Type B pancreatic cell (in vitro differentiated cells): ENCODE measurements at regions not wholly inside any gene's neighbourhood (a gene's known extent, or its start where the extent isn't known, plus 50 kb on each side); places are given as distances from the start of the nearest gene placed in this dataset.

Experiments used
- DNase-seq: peaks from one replicate; pipeline ENCODE4 v3.0.0; 2021; ENCODE audit warnings: mixed read lengths; ENCODE audit not compliant: unreplicated experiment; ENCODE audit errors: extremely low spot score
- H3K27ac Mint-ChIP-seq: 2 replicates; pipeline ENCODE4 v1.8.0; 2021; ENCODE audit warnings: mild to moderate bottlenecking, mixed read lengths
- H3K27me3 Mint-ChIP-seq: 2 replicates; pipeline ENCODE4 v1.8.0; 2021; ENCODE audit warnings: mixed read lengths
- H3K36me3 Mint-ChIP-seq: 2 replicates; pipeline ENCODE4 v1.8.0; 2021; ENCODE audit warnings: mixed read lengths
- H3K4me1 Mint-ChIP-seq: one replicate; pipeline ENCODE4 v1.8.0; 2021; ENCODE audit warnings: mixed read lengths; ENCODE audit not compliant: unreplicated experiment
- H3K4me3 Mint-ChIP-seq: 2 replicates; pipeline ENCODE4 v1.8.0; 2021; ENCODE audit warnings: mild to moderate bottlenecking, mixed read lengths
- H3K9me3 Mint-ChIP-seq: 2 replicates; pipeline ENCODE4 v1.8.0; 2021; ENCODE audit warnings: mixed read lengths
- TF ChIP-seq, protein P1 (sequence below): fragments of 200-600 bp; sonication (generic); conservative IDR thresholded peaks from 2 replicates; pipeline ENCODE4 v1.5.0; 2021; ENCODE audit warnings: antibody characterized with exemption, mild to moderate bottlenecking

DNA sequence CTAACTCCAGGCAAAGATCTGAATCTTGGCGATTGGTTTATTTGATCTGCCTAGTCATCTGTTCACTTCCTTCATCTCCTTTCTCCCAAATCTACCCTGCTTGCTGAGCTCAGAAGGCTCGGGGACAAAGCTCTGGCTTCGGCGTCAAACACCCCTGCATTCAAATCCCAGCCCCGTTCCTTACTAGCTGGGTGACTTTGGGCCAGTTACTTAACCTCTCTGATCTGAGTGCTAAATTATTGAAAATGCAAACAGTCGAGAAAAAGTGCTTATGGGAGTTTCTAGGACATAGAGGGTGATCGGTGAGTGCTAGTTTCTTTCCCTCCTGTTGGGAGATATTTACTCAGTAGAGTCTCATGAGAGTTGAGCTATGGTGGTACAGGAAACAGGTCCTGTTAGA lies 121.2 kb upstream of the RFLNA start:
- H3K27ac Mint-ChIP-seq, result no peak overlapping the region
- no peaks in the 10 kb centered on the region for H3K27me3 Mint-ChIP-seq
- no peak for DNase-seq
- H3K4me3 Mint-ChIP-seq, result no peak overlapping the region
- H3K9me3 Mint-ChIP-seq, result no peaks in the 10 kb centered on the region
- H3K4me1 Mint-ChIP-seq, result peaks cover 39% of the 10 kb centered on the region
- TF ChIP-seq, protein P1, sequence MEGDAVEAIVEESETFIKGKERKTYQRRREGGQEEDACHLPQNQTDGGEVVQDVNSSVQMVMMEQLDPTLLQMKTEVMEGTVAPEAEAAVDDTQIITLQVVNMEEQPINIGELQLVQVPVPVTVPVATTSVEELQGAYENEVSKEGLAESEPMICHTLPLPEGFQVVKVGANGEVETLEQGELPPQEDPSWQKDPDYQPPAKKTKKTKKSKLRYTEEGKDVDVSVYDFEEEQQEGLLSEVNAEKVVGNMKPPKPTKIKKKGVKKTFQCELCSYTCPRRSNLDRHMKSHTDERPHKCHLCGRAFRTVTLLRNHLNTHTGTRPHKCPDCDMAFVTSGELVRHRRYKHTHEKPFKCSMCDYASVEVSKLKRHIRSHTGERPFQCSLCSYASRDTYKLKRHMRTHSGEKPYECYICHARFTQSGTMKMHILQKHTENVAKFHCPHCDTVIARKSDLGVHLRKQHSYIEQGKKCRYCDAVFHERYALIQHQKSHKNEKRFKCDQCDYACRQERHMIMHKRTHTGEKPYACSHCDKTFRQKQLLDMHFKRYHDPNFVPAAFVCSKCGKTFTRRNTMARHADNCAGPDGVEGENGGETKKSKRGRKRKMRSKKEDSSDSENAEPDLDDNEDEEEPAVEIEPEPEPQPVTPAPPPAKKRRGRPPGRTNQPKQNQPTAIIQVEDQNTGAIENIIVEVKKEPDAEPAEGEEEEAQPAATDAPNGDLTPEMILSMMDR, result no peak
- H3K36me3 Mint-ChIP-seq, result no peaks in the 10 kb centered on the region

DNA sequence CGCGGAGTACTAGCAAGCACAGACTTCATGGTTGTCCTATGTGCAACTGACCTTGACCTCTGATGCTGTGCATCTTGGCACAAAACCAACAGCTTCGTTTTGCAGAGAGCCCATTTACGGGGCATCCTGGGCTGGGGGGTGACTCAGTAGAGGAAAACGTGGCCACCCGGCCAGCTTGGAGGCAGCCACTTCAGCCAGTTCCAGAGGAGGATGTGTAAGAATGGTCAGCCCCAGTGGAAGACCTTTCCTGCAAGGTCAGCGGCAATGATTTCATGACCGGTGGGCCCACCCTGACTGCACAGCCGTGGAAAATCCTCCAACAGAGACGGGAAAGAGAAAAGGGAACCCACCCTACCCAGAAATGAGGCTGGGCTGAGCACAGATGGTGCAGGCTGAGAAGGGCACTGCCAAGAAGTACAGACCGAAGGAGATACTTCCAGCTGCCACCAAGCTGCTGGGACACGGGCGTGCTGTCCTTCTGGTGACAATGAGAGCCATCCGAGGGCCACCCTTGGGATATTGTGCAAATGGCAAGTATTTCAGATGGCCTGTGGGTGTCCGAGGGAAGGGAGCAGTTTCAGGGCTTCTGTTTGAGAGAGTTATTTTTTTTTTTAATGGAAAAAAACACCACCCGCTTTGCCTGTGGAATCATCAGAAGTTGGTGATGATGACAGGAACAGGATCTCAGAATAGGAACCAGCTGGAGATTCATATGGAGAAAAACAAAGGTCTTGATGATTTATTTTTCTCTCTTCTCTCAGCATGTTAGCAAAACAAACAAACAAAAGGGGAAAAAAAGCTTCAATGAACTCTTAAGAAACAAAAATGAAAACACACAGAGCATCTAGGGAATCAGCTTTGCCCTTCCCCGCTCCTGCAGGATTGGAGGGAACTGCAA lies 120.2 kb upstream of the RFLNA start:
- Mint-ChIP-seq H3K4me1 (peaks cover 39% of the 10 kb centered on the region), H3K27ac (no peak overlapping the region), H3K36me3 (no peaks in the 10 kb centered on the region), H3K4me3 (no peak overlapping the region), H3K9me3 (no peaks in the 10 kb centered on the region), H3K27me3 (no peaks in the 10 kb centered on the region)
- TF ChIP-seq, protein P1, result no peak
- DNase-seq, result no peak

DNA sequence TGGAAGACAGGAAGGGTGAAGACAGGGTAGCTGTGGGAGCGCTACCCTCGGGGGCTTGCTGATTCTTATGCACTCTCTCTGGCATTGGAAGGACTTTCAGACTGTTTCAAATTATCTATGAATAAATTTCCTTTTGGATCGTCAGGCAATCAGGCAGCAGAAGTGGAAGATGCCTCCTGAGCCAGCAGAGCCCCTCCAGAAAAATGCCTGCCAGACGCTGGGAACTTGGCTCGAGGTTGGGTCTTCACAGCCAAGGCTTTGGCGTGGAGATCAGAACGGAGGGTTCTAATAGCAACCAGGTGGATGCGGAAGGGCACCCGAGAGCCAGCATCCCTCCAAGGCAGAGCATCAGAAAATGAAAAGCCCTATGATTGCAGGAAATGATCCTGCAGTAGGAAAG lies 119.2 kb upstream of the RFLNA start:
- TF ChIP-seq, protein P1, result no peak
- Mint-ChIP-seq H3K4me3 (no peak overlapping the region), H3K36me3 (peaks cover 3% of the 10 kb centered on the region), H3K27me3 (no peaks in the 10 kb centered on the region), H3K4me1 (peaks cover 41% of the 10 kb centered on the region), H3K27ac (peak overlapping the region; percentile 63), H3K9me3 (peaks cover 6% of the 10 kb centered on the region)
- DNase-seq, result no peak

DNA sequence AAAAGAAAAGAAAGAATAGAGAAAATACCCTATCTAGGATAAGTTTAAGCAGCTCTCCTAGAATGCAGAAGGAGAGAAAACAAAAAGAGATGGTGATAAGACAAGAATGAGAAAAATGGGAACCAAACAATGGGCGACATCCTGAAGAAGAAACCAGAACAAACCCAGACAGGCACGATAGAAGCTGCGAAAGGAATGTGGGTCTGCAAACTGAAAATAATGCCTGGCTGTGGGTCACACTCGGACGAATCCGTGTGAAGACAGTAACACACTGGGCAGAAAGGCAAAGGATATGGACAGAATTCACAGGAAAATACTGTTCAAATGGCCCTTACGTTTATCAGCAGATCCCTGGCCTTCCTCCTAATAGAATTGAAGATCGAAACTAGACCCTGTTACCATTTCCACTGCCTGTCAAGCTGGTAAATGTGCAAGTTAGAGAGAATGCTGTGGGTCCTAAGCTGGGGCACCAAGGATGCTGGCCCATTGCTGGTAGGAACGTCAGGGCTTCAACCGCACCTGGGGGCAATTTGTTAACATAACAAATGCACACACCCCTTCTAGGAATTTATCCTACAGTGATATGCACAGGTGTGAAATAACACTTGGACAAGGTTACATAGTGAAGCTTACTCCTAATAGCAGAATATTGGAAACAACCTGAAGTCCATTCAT lies 117.5 kb upstream of the RFLNA start:
- TF ChIP-seq, protein P1, result no peak

DNA sequence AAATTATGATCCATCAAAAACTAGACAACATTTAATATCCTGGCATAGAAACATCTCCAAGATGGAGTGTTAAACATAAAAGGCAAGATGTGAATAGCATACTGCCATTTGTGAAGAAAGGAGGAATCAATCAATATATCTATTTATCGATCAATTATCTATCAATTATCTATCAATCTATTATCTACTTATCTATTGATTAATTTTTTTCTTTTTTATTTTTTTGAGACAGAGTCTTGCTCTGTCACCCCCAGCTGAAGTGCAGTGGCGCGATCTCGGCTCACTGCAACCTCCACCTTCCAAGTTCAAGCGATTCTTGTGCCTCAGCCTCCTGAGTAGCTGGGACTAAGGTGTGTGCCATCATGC lies 117.0 kb upstream of the RFLNA start:
- Mint-ChIP-seq H3K27me3 (no peaks in the 10 kb centered on the region), H3K9me3 (peaks cover 6% of the 10 kb centered on the region), H3K4me1 (peaks cover 41% of the 10 kb centered on the region), H3K36me3 (peaks cover 3% of the 10 kb centered on the region), H3K27ac (peak overlapping the region; percentile 28), H3K4me3 (no peak overlapping the region)
- TF ChIP-seq, protein P1, result no peak
- no peak for DNase-seq

More for the DNA sequence above, 117.5 kb upstream of the RFLNA start:
- no peak for DNase-seq
- Mint-ChIP-seq H3K27me3 (no peaks in the 10 kb centered on the region), H3K9me3 (peaks cover 6% of the 10 kb centered on the region), H3K4me3 (no peak overlapping the region), H3K36me3 (peaks cover 3% of the 10 kb centered on the region), H3K27ac (peak overlapping the region; percentile 28), H3K4me1 (peaks cover 36% of the 10 kb centered on the region)
